IPS-NIHi11 (cell line): ENCODE measurements at regions not wholly inside any gene's neighbourhood (a gene's known extent, or its start where the extent isn't known, plus 50 kb on each side); places are given as distances from the start of the nearest gene placed in this dataset.
"Not testable (repeated sequence)": the region's sequence is repeated elsewhere in the genome, so short reads cannot be mapped to it uniquely, and the experiment has no call there.

Experiments used
- DNase-seq: peaks from one replicate; pipeline ENCODE4 v3.0.0; 2012; ENCODE audit warnings: mixed read lengths, low spot score

DNA sequence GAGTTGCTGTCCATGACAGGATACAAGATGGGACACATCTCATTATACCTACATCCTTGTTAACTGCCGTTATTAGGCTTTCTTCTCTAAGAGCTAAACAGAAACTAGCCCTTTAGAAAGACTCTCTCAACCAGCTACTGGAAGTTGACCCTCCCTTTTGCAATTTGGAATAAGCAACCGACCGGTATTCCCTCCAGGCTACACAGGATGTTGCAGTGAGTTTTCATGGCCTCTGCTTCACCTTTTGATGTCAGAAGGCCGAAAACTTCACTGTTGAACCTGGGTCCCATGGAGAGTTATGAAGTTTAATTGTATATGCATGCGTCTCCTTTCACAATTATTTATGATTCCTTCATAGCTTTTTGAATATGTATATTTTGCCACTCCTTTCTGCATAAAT, 1042.5 kb upstream of the SPRY2 start:
- no peak for DNase-seq

DNA sequence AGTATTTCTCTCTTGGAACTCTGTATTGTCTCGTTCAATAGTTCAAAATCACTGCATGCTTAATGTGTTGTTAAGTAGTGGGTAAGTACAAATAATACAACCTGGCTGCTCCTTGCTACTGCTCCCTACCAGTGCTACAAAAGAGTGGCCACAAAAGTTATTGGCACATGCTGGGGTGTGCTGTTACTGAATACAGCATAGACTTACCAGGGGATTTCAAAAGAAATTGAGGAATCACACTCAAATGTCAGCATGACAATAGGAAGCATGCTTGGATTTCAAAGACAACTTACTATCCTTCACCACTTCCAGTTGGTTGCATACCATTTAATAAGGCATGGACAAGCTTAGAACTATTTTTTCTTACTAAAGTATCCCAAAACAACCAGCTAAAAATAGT, 1041.3 kb upstream of the SPRY2 start:
- DNase-seq, result no peak

DNA sequence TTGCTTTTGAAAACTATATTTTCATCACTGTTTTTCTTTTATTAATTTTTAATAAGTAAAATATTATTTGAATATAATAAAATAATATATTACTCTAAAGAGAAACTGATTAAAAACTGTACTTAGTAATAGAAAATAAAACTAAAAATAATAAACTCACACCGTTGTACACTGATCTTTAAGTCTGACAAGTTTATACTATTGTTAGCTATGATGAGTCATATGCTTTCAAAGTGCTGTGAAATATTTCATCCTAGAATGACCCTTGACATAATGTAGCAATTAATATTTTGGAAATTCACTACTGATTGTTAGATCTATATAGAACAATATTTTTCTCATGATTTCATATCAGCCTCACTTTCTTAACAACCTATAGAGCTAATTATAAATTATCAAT, 1040.6 kb upstream of the SPRY2 start:
- DNase-seq, result no peak

DNA sequence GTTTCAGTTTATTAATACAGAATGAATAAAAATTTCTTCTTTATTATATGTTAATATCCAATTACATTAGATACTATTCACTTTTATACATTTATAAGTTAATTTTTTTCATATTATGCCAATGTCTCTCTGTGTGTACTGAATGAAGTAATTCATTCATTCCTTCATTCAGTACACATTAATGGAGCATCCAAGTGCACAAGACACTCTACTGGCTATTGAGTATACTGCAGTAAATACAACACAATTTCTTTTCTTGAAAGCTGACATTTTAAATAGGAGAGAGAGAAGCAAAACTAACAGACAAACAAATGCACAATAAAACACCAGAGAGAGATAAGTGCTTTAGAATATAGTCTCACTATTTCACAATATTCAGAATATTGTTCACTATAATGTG, 1038.3 kb upstream of the SPRY2 start:
- DNase-seq, result no peak

DNA sequence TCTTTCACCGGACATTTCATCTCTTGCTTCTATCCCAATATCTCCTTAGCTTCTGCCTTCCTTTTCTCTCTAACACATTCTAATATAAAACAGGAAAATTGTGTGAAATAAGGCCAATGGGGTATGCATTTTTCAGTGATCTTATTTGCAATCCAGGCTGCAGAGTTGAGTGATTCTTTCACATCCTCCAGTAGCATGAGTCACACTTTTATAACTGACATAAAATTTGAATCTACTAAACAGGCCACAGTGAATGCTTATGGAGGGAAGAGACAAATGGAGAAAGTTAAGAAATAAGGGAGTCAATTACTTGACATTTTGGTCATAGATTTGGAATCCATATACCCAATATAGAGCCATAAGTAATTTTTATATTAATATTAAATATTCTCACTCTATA, 1037.0 kb upstream of the SPRY2 start:
- no peak for DNase-seq

DNA sequence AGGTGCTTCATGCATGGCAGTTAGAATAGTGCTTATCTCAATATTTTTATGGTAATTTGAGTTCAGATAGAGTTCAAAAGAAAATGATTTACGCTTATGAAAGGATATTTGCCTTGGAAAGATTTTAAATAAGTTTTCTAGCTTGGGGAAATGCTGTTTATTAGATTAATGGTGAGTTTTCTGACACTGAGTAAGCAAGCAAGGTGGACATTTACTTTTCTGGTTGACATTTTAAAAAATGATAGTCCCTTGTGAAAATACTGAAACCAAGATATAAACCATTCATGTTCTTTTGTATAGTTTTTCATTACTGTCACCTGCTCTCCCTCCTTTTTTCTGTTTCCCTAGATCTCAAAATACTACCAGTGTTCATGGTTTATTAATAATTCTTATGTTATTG, 1034.8 kb upstream of the SPRY2 start:
- DNase-seq, result no peak

DNA sequence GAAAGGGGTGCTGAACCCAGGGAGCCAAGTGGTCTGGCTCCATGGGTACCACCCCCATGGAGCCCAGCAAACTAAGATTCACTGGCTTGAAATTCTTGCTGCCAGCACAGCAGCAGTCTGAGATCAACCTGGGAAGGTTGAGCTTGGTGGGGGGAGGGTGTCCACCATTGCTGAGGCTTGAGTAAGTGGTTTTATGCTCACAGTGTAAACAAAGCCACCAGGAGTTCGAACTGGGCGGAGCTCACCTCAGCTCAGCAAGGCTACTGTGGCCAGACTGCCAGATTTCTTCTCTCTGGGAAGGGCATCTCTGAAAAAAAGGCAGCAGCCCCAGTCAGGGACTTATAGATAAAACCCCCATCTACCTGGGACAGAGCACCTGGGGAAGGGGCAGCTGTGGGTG, 1021.8 kb upstream of the SPRY2 start:
- DNase-seq, result not testable (repeated sequence)

DNA sequence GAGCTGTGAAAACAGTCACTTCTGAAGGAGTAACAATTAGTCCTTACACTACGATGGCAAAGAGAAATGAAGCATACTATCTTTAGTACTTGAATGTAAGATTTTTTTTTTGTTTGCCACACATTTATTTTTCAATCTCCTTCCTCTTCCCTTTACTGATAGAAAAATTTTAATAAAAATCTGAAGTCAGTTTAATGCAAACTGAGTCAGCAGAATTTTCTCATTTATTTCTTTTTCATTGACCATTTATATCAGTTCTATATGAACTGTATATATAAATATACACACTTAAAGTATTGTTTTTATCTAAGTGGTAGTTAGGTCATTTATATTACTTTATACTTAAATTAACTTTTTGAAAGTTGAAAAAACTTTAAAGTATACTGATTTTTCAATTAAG, 1009.1 kb upstream of the SPRY2 start:
- DNase-seq, result no peak

DNA sequence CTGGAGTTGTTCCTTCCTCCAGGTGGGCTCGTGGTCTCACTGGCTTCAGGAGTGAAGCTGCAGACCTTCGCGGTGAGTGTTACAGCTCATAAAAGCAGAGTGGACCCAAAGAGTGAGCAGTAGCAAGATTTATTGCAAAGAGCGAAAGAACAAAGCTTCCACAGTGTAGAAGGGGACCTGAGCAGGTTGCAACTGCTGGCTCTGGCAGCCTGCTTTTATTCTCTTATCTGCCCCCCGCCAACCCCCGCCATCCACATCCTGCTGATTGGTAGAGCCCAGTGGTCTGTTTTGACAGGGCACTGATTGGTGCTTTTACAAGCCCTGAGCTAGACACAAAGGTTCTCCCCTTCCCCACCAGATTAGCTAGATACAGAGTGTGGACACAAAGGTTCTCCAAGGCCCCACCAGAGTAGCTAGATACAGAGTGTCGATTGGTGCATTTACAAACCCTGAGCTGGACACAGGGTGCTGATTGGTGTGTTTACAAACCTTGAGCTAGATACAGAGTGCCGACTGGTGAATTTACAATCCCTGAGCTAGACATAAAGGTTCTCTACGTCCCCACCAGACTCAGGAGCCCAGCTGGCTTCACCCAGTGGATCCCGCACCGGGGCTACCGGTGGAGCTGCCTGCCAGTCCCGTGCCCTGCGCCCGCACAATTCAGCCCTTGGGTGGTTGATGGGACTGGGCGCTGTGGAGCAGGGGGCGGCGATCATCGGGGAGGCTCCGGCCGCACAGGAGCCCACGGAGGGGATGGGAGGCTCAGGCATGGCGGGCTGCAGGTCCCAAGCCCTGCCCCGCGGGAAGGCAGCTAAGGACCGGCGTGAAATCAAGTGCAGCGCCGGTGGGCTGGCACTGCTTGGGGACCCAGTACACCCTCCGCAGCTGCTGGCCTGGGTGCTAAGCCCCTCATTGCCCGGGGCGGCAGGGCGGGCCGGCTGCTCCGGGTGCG, 999.5 kb upstream of the SPRY2 start:
- DNase-seq, result not testable (repeated sequence)

DNA sequence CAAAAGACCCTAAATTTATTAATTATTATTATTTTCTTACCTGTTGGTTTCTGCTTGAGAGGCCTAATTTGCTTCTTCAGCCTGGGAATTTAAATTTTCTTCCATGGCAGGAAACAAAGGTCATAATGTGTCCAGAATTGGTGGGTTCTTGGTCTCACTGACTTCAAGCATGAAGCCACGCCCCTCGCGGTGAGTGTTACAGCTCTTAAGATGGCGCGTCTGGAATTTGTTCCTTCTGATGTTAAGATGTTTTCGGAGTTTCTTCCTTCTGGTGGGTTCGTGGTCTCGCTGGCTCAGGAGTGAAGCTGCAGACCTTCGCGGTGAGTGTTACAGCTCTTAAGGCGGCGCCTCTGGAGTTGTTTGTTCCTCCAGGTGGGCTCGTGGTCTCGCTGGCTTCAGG, 998.7 kb upstream of the SPRY2 start:
- DNase-seq, result not testable (repeated sequence)

DNA sequence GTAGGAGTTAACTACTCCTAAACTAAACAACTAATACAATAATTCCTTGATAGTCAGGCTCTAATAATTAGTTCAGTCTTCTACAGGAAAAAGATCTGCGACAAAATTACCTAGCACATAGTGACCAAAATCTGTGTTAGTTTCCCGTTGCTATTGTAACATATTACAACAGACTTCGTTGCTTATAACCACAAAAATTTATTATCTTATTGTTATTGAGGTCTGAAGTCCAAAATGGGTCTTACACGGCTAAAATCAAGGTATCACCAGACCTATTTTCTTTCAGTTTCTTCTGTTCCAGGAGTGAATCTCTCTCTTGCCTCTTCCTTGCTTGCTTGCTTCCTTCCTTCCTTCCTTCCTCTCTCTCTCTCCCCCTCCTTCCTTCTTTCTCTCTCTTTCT, 993.6 kb upstream of the SPRY2 start:
- DNase-seq, result no peak

DNA sequence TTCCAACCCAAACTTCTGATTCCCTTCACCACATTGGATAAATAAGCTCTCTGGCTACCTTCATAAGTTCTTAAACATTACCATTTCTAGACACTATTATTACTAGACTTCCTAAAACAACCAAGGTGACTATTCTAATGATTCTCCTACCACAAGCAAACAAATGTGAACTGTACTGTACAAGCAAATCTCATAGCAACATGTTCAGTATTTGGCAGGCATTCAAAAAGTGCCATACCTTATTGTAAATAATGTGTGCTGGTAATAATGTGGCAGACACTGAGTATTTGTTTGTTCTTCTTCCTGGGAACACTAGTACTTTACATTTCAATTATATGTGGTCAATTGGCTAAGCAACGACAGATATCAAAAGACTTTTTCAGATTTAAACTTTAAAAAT, 986.0 kb upstream of the SPRY2 start:
- DNase-seq, result no peak

DNA sequence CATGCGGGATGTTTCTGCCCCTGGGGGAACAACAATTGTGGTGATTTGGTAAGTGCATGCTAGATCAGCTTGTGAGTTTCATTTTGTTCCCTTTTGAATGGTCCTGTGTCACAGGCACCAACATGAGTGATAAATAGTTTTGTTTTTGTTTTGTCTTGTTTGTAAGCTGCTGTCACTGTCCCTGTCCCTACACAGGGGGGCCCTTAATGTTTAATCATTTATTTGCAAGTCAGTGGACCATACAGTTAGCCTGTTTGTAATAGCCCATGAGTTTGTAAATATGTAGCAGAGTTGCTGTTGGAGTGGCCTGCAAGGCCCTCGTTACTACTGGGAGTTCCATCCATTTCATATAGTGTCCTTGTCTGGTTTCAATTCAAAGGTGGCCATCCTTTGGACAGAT, 979.6 kb upstream of the SPRY2 start:
- no peak for DNase-seq

DNA sequence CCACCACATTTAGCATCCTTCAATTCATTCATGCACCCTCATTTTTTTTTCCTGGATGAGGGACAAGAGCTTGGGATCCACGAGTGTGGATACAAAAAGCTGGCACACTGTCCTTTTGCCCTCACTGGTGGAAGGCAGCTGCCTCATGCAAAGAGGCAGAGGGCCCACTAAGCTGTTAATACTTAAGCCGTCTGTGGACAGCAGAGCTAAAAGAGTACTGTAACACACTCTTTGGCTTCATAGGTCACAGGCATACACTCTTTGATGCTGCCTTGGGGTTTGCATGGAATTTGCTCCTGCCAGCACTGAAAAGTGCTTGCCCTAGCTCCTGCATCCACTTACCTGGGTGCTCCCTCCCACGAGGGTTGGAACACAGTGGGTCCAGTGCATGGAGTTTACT, 978.4 kb upstream of the SPRY2 start:
- no peak for DNase-seq

DNA sequence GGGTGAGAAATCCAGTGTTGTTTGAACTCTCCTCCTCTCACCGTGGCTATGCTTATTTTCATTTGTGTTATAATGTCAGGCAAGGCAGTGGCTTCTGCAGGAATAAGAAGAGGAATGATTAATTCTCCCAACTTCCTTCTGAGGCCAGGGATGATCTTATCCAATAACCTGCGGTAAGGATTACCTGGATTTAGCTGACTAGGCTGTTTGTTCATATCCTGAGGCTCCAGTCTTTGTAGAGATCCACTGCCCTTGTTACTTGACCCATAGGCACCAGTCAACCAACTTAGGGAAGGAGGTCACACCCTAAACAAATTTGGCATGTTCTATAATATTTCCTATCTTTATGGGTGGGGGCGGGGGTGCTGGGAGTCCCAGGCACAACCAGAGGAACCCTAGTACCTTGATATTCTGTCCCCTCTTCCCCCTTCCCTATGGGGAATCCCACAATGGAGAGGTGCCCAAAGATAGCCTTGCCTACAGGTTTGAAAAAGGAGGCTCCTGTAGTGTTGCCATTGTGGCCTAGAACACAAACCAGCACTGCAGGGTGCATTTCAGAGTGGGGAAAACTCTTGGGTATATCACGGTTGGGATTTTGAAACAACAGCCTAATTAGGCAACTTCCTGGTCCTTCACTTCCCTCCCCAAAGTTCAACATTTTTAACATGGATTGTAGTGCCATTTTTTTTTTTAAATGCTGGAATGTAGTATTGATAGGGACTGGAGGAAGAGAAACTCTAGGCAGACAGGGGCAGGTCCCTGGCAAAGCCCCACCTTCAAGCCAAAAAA, 977.5 kb upstream of the SPRY2 start:
- DNase-seq, result no peak

DNA sequence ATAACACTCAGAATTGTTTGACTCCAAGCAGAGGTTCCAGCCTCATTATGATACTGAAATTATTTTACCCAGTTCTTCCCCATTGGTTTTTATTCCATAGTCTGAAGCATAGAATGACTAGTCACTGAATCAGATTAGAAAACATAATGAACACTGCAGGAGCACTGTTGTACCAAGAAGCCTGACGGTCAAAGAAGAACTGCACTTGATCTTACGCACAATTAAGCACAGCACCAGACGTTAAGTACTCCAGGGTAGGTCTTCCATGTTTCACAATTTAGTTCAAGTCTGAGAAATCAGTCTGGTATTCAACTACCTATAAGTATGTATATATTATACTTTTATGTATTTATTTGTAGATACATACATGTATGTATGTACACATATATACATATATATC, 973.5 kb upstream of the SPRY2 start:
- DNase-seq, result no peak

DNA sequence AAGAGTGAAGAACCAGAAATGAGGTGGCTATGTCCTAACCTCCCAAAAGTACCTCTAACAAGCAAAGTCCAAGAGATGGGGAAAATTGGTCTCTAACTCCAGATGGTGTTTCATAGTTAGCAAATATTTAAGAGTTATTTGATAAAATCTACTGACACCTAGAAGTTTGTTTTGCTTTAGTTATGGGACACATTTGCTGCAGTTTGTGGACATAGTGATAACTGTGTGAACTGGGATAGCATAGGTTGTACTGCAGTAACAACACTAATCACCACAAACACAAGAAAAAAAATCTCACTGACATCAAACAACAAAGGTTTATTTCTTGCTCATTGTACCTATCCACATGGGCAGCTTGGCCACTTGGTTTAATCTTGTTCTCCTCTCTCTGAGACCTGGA, 965.0 kb upstream of the SPRY2 start:
- no peak for DNase-seq

DNA sequence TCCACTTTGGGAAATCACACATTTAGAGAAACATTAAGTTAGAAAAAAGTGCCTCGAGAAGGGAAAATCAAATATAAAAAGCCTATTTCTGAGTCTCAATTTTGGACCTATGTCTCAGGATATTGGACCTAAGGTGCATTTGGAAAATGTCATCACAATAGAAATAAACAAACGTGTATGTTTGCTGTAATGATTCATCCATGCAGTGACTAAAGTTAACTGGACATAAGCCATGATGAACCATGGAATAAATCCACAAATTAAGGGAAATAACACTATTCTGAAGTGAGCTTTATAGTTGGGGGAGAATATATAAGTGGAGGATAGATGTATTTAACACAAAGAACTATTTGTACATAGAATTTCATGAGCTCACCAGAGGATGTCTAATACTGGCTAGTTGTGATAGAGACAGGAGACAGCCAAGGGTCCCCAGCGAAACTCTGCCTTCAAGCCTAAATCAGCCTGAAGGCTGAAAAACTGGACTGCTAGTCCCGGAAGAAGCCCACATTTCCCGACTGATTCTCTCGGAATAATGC, 963.3 kb upstream of the SPRY2 start:
- DNase-seq, result no peak

DNA sequence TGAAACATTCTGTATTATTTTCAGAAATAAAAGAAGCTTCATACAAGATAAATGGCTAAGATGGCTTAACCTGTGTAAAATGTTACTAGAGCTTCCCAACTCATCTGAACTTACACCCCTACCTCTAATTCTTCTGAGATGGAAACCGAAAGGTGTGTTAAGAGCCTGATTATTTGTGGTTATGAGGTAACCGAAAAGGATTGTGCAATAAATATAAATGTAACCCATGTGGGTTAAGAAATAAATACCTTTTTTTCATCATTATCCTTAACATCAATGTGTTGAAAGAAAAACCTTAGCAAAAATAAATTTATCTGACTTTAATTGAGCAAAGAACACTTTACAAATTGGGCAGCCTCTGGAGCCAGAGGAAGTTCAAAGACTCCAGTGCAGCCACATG, 961.8 kb upstream of the SPRY2 start:
- no peak for DNase-seq

DNA sequence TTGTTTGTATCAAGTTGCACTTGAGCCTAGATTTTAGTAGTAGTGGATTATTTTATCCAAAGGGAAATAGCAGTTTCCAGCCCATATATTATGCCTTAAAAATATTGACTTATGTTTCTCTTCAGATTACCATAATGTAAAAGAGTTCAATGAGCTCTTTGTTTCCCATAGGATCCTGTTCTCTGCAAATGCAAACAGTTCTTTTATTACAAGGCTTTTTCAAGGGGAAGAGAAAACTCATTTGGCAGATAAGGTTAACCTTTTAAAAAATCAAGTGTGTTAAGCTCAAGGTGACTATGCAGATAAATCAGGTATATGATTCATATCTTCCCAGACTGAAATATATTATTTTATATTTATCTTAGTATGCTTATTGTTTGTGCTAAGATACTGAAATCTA, 961.2 kb upstream of the SPRY2 start:
- DNase-seq, result no peak

DNA sequence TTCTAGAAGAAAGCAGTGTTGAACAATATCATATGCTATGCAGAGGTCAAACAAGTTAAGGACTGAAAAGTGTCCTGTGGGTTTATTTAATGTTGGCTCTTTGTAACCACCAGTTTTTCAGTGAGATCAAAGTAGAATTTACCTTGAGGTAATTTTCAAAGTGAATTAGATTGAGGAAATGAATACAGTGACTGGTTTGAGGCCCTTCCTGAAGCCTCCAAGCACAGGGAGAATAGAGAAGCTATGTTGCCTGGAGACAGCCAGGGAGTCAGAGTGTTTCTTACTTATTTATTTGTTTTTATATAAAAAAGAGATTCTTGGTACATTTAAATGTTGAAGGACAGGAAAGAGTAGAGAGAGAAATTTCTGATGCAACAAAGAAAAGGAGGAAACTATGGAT, 954.3 kb upstream of the SPRY2 start:
- DNase-seq, result no peak

DNA sequence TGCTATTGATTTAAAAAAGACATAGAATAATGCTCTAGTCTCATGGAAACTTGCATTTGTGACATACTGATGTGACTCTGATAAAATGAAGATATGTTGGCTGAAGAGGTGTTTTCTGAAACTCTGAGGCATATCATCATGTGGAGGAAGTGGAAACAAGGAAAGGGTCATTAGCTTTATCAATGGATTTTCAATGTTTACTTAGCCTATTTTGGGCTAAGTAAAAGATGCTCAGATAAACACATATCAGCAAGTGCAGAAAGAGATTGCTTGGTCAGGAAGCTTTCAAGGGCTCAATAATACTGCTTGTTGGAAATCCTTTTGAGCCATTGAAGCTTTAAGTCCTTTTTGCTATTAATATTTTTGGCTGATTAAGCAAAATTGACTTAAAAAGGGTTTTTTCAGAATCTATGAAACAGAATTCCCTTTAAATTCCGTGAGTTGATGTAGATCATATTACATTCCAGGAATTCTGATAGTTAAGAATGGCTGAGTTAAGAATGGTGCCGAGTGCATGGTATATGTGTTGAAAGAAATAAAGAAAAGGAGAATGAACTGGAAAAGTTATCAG, 952.8 kb upstream of the SPRY2 start:
- no peak for DNase-seq

DNA sequence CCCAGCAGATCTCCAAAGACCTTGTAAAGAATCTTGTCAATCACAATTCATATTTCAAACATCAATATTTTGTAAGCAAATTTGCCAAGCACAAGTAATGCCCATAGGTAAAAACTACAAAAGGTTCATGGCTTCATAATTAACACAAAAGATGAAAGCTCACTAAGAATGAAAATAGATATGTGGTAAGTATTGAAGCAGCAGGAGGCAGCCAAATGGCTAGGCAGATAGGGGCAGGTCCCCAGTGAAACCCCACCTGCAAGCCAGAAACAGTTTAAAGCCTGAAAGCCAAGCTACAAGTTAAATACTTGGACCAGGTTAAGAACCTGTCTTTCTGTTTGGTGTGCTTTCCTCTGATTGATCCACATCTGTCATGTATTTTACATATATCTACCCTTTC, 942.6 kb upstream of the SPRY2 start:
- DNase-seq, result no peak
